Stomach smooth muscle (tissue), 2 donors: ENCODE measurements at regions not wholly inside any gene's neighbourhood (a gene's known extent, or its start where the extent isn't known, plus 50 kb on each side); places are given as distances from the start of the nearest gene placed in this dataset.

ENCODE experiments used
- H3K27ac ChIP-seq: one replicate; pipeline ENCODE4 v1.7.0; 2013; ENCODE audit warnings: mild to moderate bottlenecking, low read length, inconsistent platforms
- H3K27me3 ChIP-seq, 2 donors: one replicate each; pipeline ENCODE4 v1.7.0; 2013; ENCODE audit warnings: low read length in 2 of 2; ENCODE audit not compliant: insufficient read depth in 2 of 2, control insufficient read depth in 1 of 2
- H3K36me3 ChIP-seq, 2 donors: one replicate each; pipeline ENCODE4 v1.7.0; 2013; ENCODE audit warnings: low read length in 2 of 2; ENCODE audit not compliant: control insufficient read depth in 2 of 2, insufficient read depth in 2 of 2
- H3K4me1 ChIP-seq: one replicate; pipeline ENCODE4 v1.7.0; 2013; ENCODE audit warnings: low read length; ENCODE audit not compliant: control insufficient read depth, insufficient read depth
- H3K4me3 ChIP-seq, 2 donors: one replicate each; pipeline ENCODE4 v1.7.0; 2013; ENCODE audit warnings: low read length in 2 of 2
- H3K9ac ChIP-seq, 2 donors: one replicate each; pipeline ENCODE4 v1.7.0; 2013; ENCODE audit warnings: low read length in 2 of 2, mild to moderate bottlenecking in 1 of 2
- H3K9me3 ChIP-seq, 2 donors: one replicate each; pipeline ENCODE4 v1.7.0; 2013; ENCODE audit warnings: low read length in 2 of 2; ENCODE audit not compliant: control insufficient read depth in 2 of 2
- donor health status: healthy.
- donor health status: Pancreatic carcinoma.

DNA sequence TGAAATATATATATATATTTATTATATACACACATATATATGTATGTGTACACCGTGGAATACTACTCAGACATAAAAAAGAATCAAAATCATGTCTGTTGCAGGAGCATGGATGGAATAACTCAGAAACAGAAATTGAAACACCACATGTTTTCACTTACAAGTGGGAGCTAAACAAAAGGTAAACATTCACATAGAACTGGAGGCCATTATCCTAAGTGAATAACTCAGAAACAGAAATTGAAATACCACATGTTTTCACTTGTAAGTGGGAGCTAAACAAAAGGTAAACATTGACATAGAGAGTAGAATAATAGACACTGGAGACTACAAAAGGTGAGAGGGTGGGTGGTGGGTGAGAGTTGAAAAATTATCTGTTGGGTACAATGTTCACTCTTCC, 171.5 kb upstream of the GOLIM4 start:
- Histone ChIP-seq H3K9ac (no peak overlapping the region), H3K27ac (no peak overlapping the region), H3K36me3 (no peaks in the 10 kb centered on the region), H3K4me1 (no peaks in the 10 kb centered on the region), H3K4me3 (no peak overlapping the region), H3K27me3 (no peaks in the 10 kb centered on the region), H3K9me3 (no peaks in the 10 kb centered on the region)

DNA sequence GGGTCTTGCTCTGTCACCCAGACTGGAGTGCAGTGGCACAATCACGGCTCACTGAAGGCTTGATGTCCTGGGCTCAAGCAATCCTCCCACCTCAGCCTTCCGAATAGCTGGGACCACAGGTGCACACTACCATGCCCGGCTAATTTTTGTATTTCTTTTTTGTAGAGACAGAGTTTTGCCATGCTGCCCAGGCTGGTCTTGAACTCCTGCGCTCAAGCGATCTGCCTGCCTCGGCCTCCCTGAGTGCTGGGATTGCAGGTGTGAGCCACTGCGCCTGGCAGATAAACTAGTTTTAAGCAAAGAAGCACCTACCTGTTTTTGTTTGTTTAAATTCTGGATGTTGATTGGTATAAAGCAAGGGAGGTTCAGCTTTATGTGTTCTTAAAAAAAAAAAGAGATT, 170.6 kb upstream of the GOLIM4 start:
- Histone ChIP-seq H3K36me3 (no peaks in the 10 kb centered on the region), H3K9me3 (no peaks in the 10 kb centered on the region), H3K9ac (no peak overlapping the region), H3K4me3 (no peak overlapping the region), H3K27me3 (no peaks in the 10 kb centered on the region), H3K27ac (no peak overlapping the region), H3K4me1 (no peaks in the 10 kb centered on the region)

DNA sequence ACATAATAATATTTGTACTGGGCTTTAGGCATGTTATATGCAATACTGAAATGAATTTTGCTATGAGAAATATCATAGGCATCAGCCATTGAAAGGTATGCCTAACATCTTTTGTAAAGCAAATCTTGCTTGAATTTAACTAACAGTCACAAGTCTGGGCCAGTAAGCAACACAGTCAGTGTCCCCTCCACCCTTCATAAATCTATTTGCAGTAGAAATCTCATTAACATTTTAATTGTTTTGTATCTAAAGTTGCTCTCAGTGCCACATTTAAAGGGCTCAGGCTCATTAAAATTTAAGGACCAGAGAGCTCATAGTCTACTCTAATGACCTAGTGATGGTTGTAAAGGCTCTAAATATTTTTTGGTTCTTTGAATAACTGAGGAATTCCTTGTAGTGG, 167.2 kb upstream of the GOLIM4 start:
- Histone ChIP-seq H3K36me3 (no peaks in the 10 kb centered on the region), H3K4me3 (no peak overlapping the region), H3K9me3 (no peaks in the 10 kb centered on the region), H3K27me3 (no peaks in the 10 kb centered on the region), H3K9ac (no peak overlapping the region), H3K4me1 (no peaks in the 10 kb centered on the region), H3K27ac (no peak overlapping the region)

DNA sequence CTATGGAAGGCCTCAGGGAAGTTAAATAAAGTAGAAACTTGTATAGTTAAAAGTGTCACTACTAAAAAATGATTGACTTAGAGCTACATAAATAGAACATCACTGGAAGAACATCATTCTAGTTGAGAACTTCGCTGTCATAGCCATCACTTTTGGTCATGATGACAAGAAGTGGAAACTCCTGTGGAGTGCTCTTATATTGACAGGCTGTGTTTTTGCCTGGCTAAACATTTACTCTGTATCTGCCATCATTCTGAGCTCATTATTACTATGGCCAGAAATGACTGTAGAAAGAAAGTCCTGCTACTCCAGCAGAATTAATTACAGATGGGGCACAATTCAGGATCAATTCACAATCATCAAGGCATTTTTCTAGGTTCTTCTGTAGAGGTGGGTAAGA, 165.1 kb upstream of the GOLIM4 start:
- Histone ChIP-seq H3K4me1 (no peaks in the 10 kb centered on the region), H3K27me3 (no peaks in the 10 kb centered on the region), H3K36me3 (no peaks in the 10 kb centered on the region), H3K27ac (no peak overlapping the region), H3K4me3 (no peak overlapping the region), H3K9me3 (no peaks in the 10 kb centered on the region), H3K9ac (no peak overlapping the region)

DNA sequence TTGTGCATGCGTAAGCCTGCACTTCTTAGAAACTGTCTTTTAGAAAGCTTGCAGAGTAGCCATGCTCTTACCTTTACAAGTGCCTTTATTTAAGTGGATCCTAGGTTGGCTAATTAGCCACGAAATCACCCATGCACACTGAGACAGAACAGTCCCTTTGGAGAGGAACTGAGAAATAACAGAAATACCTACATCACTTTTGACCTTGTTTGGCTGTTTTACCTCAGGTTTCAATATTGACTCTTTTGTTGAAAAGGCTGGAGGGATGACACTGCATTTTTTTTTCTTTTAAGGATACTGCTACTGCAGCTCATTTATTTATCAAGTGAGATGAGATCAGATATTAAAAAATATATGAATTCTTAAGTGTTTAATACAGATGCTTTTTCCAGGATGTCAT, 155.6 kb upstream of the GOLIM4 start:
- no peak overlapping the region for H3K9ac ChIP-seq
- no peaks in the 10 kb centered on the region for H3K36me3 ChIP-seq
- peaks cover 0 to 3% of the 10 kb centered on the region in 2 donors for H3K27me3 ChIP-seq
- peaks cover 12% of the 10 kb centered on the region for H3K4me1 ChIP-seq
- no peaks in the 10 kb centered on the region for H3K9me3 ChIP-seq
- no peak overlapping the region for H3K27ac ChIP-seq
- no peak overlapping the region for H3K4me3 ChIP-seq

DNA sequence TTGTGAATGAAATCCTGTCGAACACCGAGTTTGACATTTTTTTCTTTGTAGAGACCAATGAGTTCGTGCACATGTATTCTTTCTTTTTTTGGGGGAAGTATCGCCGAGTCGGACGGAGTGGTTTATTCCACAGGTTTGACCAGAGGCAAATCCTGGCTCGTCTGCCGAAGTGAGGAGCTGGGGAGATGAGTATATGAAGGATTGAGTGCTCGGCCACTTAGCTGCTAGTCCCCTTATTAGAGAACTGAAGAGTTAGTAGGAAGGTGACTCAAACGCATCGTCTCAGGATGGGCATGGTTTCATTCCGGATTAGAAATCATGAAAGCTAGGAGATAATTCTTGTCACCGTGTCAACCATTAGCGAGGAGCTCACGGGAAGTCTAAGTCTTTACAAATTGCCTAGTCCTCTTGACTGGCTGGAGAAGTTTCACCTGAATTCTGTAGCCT, 154.7 kb upstream of the GOLIM4 start:
- Histone ChIP-seq H3K4me3 (peak overlapping the region; percentile 34 to 79), H3K9ac (peak overlapping the region in 1 of 2 donors; percentile 13), H3K27ac (no peak overlapping the region), H3K36me3 (no peaks in the 10 kb centered on the region), H3K27me3 (peaks cover 0 to 3% of the 10 kb centered on the region in 2 donors), H3K4me1 (peaks cover 12% of the 10 kb centered on the region), H3K9me3 (no peaks in the 10 kb centered on the region)

DNA sequence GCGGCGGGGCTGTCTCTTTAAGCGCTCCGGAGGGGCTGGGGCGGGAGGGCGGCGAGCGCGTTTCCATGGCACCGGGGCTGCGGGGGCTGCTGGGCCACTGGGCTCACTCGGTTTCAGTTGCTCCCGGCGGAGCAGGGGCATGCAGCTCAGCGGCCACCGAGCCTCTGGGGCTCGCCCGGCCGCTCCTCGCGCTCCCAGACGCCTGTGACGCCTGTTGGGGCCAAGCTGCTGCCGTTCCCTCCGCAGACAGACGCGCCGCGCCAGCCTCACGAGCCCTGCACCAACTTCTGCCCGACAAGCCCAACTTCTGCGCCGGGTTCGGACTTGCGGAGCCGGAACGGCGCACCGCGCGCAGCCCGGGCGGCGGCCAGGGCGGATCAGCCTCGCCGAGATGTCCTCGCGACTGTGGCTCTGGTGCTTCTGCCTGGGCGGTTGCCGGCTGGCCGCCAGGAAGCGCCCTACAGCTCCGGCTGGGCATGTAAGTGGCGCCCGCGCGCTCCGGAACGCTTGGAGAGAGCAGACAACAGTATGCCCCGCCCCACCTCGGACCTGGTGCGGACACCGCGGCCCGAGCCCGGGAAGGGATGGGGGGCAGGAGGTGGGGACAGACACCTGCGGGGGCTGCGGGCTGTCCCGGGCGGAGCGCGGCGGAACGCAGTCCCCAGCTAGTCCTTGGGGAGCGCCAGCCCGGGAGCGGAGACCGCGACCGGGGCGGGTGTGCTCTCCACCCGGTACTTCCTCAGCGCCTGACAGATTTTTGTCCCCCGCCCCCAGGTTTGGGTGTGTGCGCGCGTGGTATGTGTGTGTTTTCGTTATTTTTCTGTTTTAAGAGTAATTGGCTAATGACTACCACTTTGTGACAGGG, 154.1 kb upstream of the GOLIM4 start:
- no peak overlapping the region for H3K27ac ChIP-seq
- H3K9me3 ChIP-seq: no peaks in the 10 kb centered on the region
- peak overlapping the region; percentile 34 to 79 for H3K4me3 ChIP-seq
- H3K4me1 ChIP-seq: peaks cover 12% of the 10 kb centered on the region
- no peaks in the 10 kb centered on the region for H3K36me3 ChIP-seq
- no peak overlapping the region for H3K9ac ChIP-seq
- H3K27me3 ChIP-seq: peaks cover 0 to 3% of the 10 kb centered on the region in 2 donors

DNA sequence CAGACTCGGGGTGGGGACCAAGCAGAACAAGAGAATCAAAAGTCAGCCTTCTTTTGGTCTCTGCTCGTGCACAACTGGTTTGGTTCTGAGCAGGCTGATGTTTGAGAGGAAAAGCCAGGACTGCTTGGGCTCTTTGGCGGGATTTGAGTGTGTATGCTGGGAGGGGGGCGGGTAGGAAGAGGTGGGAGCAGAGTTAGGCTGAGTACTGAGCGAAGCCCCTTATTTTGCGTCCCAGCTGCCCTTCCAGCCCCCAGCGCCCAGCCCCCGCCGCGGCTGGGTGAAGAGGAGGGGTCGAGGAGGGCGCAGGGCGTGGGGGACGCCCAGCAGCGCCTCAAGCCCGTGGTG, 153.5 kb upstream of the GOLIM4 start:
- Histone ChIP-seq H3K36me3 (no peaks in the 10 kb centered on the region), H3K4me1 (peaks cover 12% of the 10 kb centered on the region), H3K27me3 (peaks cover 0 to 3% of the 10 kb centered on the region in 2 donors), H3K9me3 (no peaks in the 10 kb centered on the region), H3K27ac (no peak overlapping the region), H3K4me3 (peak overlapping the region; percentile 34 to 79), H3K9ac (peak overlapping the region; percentile 7 to 34)

DNA sequence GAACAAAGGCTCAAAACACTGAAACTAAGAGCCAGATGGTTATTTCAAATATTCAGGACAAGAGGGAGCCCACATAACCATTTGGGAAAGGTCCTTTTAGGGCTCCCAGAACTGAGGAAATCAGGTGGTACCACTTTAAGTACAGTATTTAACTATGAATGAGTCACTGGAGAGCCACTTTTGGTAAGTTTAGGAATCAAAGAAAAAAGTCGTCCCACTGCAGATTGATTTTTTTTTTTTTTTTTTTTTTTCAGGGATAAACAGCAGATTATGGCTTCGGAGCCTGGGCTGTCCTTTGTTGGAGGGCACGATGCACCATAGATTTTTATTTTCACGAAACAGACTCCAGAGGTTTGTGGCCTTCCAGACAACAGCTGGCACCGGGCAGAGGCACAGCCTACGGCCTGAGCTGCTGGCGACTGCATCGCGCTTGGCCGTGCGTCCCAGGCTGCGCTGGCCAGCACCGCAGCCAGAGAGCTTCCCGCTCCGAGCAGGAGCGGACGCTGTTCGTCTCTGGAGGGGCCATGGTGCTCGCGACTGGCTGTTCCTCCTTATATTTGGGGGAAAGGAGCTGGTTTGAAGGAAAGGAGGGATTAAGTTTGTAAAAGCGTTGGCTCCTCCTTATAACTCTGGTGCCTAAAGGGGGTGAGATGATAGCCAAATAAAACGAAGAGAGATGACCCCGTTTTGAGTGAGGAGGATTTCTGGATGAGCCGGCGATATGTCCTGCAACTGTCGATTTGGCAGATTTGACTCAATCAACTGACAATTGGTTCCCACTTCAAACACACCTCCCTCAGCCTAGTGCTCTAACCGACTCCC, 152.9 kb upstream of the GOLIM4 start:
- Histone ChIP-seq H3K27ac (peak overlapping the region; percentile 32), H3K27me3 (peaks cover 0 to 3% of the 10 kb centered on the region in 2 donors), H3K36me3 (no peaks in the 10 kb centered on the region), H3K4me1 (peaks cover 12% of the 10 kb centered on the region), H3K4me3 (peak overlapping the region; percentile 34 to 79), H3K9ac (peak overlapping the region; percentile 7 to 34), H3K9me3 (no peaks in the 10 kb centered on the region)

DNA sequence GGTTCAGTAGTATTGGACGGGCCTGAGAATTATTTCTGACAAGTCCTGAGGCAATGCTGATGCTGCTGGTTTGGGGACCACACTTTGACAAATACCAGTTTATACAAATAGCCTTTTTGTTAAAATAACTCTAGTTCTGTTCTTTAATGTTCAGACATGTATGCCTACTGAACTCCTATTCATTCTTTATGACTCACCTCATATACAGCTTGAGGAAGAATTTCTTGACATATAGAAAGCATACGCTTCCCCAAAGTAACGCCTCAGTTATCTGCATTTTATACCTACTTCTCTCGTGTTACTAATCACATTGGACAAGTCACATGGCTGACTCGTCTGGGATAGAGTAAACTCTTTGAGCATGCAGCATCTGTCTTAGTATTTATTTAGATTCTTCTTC, 145.4 kb upstream of the GOLIM4 start:
- no peaks in the 10 kb centered on the region for H3K27me3 ChIP-seq
- no peak overlapping the region for H3K9ac ChIP-seq
- H3K4me3 ChIP-seq: no peak overlapping the region
- H3K27ac ChIP-seq: no peak overlapping the region
- H3K4me1 ChIP-seq: no peaks in the 10 kb centered on the region
- no peaks in the 10 kb centered on the region for H3K36me3 ChIP-seq
- no peaks in the 10 kb centered on the region for H3K9me3 ChIP-seq

DNA sequence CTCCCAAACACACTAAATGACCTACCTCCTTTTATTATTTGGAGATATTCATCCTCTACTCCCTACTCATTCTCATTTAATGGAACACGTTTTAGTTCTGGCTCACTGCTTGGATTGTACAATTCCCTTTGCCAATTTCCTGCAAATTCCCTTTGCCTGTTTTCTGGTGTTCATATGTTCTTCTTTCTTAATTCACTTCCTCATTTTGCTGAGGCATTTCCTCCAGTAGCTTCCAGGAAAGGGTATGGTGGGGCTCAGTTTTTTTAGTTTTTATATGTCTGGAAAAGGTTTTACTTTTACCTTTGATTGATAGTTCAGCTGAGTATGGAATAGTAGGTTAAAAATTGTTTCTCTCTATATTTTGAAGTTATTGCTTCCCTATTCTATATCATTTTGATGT, 143.6 kb upstream of the GOLIM4 start:
- Histone ChIP-seq H3K36me3 (no peaks in the 10 kb centered on the region), H3K4me3 (no peak overlapping the region), H3K9ac (no peak overlapping the region), H3K9me3 (no peaks in the 10 kb centered on the region), H3K27ac (no peak overlapping the region), H3K27me3 (no peaks in the 10 kb centered on the region), H3K4me1 (no peaks in the 10 kb centered on the region)
